GM12874 (cell line): ENCODE measurements at regions not wholly inside any gene's neighbourhood (a gene's known extent, or its start where the extent isn't known, plus 50 kb on each side); places are given as distances from the start of the nearest gene placed in this dataset.

Source experiments
- TF ChIP-seq, protein P1 (sequence below): IDR thresholded peaks from 2 replicates; pipeline ENCODE4 v1.5.1; 2011; ENCODE audit warnings: low read depth, mild to moderate bottlenecking, control low read depth, low read length, moderate library complexity; ENCODE audit not compliant: insufficient read depth

DNA sequence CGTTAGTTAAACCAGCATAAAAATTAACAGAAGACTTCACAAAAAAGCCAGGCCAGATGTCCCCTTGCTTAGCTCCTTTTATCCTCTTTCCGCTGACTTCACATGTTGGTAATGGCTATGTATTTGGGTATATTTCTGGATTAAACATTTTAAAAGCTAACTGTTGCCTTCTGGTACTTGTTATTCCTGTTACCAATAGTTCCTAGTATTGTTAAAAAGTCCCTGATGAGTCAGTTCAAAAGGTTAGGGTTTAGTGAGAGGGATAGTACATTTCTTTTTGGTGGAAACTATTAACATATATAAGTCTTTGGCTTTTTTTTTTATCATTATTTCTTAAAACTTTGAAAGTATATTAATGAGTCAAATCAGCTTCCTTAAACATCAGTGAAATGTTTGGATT lies 103.2 kb upstream of the ELL2 start:
- TF ChIP-seq, protein P1, sequence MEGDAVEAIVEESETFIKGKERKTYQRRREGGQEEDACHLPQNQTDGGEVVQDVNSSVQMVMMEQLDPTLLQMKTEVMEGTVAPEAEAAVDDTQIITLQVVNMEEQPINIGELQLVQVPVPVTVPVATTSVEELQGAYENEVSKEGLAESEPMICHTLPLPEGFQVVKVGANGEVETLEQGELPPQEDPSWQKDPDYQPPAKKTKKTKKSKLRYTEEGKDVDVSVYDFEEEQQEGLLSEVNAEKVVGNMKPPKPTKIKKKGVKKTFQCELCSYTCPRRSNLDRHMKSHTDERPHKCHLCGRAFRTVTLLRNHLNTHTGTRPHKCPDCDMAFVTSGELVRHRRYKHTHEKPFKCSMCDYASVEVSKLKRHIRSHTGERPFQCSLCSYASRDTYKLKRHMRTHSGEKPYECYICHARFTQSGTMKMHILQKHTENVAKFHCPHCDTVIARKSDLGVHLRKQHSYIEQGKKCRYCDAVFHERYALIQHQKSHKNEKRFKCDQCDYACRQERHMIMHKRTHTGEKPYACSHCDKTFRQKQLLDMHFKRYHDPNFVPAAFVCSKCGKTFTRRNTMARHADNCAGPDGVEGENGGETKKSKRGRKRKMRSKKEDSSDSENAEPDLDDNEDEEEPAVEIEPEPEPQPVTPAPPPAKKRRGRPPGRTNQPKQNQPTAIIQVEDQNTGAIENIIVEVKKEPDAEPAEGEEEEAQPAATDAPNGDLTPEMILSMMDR, result no peak

DNA sequence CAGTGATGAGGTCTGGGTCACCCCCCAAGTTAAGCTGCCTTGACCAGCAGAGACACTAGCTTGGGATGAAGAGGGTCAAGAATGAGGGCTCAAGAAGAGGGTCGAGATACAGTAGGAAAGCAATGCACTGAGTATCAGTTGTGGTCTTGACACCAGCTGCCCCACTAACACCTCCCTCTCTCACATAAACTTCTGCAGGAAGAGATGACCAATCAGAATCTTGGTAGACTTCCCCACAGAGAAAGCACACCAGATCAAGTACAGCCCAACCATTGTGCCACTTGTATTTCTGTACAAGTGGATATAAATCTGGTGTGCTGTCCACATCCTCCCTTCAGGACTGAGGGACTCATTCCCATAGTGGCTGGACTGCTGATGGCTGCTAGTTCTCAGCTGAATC lies 101.2 kb upstream of the ELL2 start:
- TF ChIP-seq, protein P1, result no peak

DNA sequence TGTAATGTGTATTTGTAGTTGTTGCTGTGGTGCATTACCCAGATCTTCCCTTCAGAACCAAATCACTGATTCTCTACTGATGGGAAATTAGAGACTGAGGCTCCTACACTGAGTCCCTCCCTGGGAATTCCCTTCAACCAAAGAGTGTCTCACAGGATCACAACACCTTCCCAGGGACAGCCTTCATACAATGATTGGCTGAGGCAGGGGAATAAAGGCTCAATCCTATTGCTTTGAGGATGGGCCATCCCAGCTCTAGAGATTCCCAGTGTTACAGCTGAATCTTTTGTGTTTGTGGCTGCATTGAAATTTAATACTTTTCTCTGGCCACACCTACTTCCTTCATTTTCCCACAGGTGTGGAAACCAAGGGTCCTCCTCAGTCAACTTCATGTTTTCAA lies 96.4 kb upstream of the ELL2 start:
- TF ChIP-seq, protein P1, result no peak

DNA sequence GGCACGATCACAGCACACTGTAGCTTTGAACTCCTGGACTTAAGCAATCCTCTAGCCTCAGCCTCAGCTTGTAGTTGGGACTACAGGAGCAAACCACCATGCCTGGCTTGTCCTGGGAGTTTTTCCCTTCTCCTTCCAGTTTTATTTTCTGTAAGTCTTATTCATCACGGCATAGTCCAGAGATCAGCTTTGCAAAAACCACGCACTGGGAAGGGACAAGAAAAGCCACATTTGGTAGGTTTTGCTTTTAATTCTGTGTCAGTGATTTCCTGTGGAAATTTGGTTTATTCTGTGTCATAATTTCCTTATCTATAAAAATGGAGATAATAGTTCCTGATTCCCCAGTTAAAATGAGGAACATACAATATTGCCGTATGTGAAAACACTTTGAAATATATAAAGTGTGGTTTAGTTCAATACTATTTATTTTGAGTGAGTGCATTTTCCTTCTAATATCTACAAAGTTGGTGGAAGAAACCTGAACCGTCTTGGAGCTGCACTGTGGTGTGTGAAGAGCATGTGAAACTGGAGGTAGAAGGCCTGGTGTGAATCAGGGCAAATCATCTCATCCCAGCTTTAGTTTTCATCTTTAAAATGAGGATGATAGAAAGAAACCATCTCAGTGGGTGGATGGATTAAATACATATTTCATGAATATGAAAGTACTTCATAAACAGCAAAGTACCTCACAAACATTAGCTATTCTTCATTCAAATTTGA lies 92.8 kb upstream of the ELL2 start:
- TF ChIP-seq, protein P1, result no peak

- TF ChIP-seq, protein P1, result no peak
Measured at GRCh38 chr5:96053063-96053735, 91.5 kb upstream of the ELL2 start.

DNA sequence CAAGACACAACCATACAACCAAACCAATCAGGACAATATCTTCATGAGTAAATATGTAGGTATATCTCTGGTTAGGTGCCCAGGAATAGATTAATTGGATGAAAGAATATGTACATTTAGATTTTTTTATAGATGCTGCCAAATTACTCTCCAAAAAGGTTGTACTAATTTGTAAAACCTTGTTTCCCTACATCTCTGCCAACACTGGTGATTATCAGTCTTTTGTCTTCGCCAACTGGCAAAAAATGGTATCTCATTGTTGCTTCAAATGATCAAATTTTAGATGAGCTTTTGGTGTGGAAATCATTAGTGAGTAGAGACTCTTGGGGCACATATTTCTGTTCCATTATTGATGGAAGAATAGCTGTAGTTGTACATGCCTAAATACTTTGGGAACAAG lies 90.7 kb upstream of the ELL2 start:
- TF ChIP-seq, protein P1, result no peak

DNA sequence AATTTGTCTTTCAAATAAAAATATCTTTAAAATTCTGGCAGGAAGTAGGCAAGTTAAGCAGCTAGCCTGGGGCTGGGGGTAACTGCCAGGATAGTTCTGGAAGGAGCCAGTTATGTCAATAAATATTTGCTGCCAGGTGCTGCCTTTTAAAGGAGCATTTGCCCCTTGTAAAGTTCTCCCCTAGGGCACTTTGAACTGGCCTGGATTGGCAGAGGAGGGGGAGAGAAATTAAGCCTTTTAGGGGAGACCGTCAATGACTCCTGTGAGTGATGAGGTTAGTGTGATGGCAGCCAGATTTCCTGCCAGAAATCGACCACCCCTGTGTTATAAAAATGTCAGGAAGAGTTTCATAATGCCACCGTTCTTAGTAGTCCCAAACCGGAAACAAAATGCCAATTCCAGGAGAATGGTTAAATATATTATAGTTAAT lies 89.8 kb upstream of the ELL2 start:
- TF ChIP-seq, protein P1, result no peak
